ENCODE measurements at regions not wholly inside any gene's neighbourhood (a gene's known extent, or its start where the extent isn't known, plus 50 kb on each side); places are given as distances from the start of the nearest gene placed in this dataset.
"Not testable (repeated sequence)": the region's sequence is repeated elsewhere in the genome, so short reads cannot be mapped to it uniquely, and the experiment has no call there.

GRCh38 chr5:37943136-37943535 lies 103.3 kb upstream of the GDNF start:
- not testable (repeated sequence) for TF ChIP-seq EZH2 (IDR thresholded peaks at IDR 0.05; ENCODE audit: insufficient read depth, poor library complexity, severe bottlenecking); EZH2phosphoT487 (IDR thresholded peaks at IDR 0.05; ENCODE audit: insufficient read depth, low read depth)

All from GM23248 (cell line).